GM18868 (cell line): ENCODE measurements at regions not wholly inside any gene's neighbourhood (a gene's known extent, or its start where the extent isn't known, plus 50 kb on each side); places are given as distances from the start of the nearest gene placed in this dataset.

Experiments used
- ATAC-seq: cut with Tn5 transposase; IDR thresholded peaks from one replicate; pipeline ENCODE4 v1.9.1; 2021; ENCODE audit warnings: mild to moderate bottlenecking, moderate library complexity; ENCODE audit not compliant: unreplicated experiment

- no peak for ATAC-seq
Observed at GRCh38 chr11:70808686-70809375, 410.5 kb downstream of the CTTN start.

- ATAC-seq = no peak
Observed at GRCh38 chr11:70810133-70810532, 411.8 kb downstream of the CTTN start.

- ATAC-seq = no peak
Observed at GRCh38 chr11:70810681-70811080, 412.4 kb downstream of the CTTN start.

DNA sequence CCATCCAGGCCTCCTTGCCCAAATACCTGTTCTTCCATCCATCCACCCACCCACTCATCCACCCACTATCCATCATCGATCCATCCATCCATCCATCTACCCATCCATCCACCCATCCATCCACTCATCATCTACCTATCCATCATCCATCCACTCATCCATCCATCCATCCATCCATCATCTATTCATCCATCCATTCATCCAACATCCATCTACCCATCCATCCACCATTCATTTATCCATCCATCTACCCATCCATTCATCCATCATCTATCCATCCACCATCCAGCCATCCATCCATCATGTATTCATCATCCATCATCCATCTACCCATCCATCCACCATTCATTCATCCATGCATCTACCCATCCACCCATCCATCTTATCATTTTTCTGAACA, 413.2 kb downstream of the CTTN start:
- no peak for ATAC-seq

DNA sequence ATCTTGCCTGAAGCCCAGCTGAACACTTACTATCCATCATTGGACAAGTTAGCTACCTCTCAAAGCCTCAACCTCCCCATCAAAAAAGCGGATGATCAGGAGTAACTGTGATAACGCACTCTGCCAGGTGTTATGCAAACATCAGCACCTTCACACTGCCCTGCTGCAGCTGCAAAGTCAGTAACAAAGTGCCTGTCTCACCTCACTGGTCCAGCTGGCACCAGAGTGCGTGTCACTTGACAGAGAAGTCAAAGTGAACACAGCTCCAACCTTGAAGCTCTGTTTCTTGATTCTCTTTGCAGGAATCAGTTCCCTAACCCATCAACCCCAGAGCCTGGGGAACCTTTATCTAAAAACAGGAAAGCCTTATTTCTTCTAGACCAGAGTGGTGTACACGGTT, 413.6 kb downstream of the CTTN start:
- ATAC-seq = no peak

DNA sequence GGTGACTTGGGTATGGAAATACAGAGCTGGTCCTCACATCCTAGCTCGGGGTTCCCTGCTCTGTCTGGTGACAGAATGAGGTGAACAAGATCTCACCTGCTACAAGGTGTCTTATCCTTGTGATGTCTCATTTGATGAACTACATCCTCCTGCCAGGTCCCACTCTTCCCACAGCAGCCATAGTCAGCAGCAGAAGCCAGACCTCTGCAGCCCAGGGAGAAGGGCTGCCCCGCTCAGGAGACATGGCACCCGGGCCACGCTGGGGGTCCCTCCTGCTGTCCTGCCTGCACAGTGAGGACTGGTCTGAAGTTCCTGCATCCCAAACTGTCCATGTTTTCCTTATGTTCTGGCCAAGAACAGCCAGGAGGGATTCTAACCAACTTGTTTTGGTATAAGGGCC, 414.1 kb downstream of the CTTN start:
- ATAC-seq = no peak

- no peak for ATAC-seq
Observed at GRCh38 chr11:70813651-70814050, 415.3 kb downstream of the CTTN start.

- no peak for ATAC-seq
Observed at GRCh38 chr11:70815485-70815832, 417.1 kb downstream of the CTTN start.

DNA sequence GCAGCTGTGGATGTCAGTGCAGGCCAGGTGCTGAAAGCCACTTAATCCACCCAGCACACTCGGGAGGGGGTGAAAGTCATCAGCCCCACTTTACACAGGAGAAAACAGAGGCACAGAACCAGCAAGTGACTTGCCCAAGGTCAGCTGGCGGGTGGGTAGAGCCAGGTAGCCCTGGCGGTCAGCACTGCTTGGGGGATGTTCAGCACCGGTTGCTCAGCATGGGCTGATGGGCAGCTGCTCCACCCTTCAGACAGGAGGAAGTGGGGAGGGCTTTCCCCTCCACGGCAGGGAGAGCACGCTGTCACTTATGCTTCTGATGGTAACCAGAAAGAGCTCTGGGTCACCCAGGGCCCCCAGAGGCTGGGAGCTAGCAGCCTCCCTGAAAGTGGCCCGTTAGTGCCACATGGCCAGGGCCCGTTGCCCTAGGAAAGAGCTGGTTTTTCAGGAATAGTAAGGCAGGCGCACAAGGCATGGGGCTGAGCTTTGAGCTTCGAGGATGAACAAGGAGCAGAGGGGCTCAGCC, 417.9 kb downstream of the CTTN start:
- ATAC-seq = no peak

- no peak for ATAC-seq
Observed at GRCh38 chr11:70818351-70818750, 420.0 kb downstream of the CTTN start.

DNA sequence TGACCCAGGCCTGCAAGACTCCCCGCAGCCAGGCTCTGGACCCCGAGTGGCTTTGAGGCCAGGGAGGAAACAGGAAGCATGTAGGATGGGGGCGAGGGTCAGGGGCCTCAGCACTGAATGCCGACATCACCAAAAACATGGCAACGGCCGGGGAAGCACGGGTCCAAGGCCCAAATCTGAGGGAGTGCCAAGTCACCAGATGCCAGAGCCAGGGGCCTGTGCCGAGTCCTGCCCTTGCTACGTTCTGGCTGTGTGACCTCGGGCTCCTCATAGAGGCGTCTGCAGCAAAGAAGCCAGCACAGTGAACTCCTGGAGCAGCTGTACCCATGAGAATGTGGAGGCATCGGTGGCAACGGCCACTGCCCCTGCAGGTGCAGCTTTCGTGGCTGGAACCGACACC, 420.7 kb downstream of the CTTN start:
- no peak for ATAC-seq

- no peak for ATAC-seq
Observed at GRCh38 chr11:70820311-70820710, 422.0 kb downstream of the CTTN start.

DNA sequence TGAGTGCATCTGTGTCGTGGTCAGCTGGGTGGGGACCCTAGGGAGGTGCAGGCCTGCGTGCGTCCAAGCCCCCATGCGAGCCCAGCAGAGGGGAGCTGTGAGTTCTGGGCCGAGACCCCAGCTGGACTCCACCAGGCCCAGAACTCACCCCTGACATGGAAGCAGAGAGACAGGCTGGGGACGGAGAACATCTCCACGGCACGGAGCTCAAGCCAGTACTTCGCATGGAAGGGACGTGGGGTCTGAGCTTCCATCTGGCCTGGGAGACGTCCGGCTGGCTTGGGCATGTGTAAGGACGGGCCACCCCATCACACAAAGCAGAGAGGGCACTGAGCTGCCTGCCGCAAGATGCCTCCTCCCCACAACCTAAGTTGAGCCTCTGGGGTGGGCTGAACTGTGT, 422.4 kb downstream of the CTTN start:
- no peak for ATAC-seq

GRCh38 chr11:70823771-70824170, 425.4 kb downstream of the CTTN start:
- ATAC-seq = no peak

- ATAC-seq = no peak
Observed at GRCh38 chr11:70824605-70825245, 426.4 kb downstream of the CTTN start.

DNA sequence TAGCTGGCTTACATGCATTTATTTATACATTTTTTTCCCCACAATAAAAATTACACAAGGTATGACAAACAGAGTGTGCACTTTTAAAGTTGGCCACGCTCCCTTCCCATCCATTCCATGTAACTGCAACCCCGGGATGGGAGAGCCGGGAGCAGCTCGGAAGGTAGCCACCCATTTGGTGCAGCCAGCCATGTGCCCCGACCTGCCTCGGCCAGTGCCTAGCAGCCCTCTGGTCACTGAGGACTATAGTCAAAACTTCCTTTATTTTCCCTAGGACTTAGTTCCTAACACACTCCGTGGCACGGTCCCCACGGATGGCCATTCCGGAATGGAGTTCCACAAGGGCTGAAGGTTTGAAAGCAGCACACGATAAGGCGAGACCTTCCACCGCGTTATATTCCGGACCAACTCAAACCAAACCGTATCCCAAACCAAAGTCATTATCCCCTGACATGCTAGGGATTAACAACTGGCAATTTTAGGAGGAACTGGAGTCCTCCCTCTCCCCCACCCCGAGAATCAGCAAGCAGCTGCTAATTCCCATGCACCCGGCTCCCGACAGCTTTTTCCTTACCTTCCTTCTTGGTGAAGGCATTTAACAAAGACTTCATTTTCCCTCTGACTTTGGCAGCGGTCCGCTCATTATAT, 426.4 kb downstream of the SHANK2 start:
- no peak for ATAC-seq

GRCh38 chr11:70826541-70827335, 425.6 kb downstream of the SHANK2 start:
- no peak for ATAC-seq

DNA sequence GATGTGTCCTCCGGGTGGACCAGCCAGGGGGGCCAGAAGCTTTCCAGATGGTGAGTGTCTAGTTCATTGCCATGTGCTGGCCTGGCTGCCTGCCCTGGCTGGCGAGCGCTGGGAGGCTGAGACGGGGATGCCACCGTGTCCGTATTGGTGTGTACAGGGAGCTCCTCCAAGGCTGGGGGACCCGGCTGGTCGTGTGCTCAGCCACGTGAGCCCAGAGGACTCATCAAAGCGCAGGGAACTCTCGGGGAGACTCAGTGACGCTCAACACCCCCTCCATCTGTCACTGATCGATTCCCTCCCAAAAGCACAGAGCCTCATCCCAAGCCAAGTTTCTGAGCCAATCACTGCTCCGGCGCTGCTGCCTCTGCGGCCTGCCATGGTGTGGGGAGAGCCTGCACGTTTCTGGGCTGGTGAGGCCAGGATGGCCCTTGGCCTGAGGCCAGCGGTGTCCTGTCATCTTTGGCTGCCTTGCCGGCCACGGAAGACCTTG, 423.7 kb downstream of the SHANK2 start:
- no peak for ATAC-seq

DNA sequence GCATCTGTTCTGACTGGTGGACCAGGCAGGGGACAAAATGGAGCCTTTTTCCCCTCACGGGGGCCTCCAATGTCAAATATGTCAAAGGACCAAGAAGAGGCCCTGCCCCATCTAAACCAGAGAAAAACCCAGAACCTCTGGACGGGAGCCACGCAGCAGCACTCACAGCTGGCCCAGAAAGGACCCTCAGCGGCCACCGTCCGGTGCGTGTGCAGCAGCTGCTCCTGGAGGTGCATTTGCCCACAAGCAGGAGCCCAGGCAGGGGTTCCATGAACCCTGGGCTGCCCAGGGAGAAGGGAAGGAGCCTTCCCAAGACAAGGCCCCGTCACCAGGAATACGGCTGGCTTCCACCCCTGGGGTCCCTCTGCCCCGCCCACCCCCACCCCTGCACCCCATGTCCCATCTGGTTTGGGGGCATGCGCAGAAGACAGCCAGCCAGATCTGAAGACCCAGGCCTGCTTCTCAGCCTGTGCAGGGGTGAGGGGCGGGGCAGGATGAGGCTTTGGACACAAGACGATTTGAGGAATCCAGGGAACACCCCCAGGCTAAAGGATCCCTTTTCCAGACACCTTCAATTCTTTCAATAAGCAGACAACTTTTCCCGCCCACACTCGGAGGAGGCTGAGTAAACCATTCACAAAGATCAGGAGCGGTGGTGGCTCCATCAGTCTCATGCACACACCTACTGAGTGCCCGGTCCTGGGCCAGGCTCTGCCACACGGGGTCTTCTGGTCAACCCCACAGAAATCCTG, 423.1 kb downstream of the SHANK2 start:
- no peak for ATAC-seq

DNA sequence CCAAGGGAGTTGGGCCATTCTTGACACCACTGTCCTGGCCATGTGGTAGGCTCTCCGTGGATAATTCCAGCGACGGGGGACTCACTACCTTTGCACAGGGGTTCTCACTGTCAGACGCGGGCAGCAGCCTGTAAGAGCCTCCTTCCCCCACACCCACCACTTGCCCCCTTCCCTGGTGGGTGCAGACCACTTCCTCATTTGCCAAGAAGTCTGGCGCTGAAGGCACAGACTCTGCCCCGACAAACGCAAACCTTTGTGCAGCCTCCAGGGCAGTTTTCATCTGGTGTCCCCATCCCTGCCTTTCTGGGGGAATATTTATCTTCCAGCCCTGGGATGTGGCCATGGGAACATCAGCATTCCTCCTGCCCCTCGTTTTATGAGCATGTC, 422.5 kb downstream of the SHANK2 start:
- ATAC-seq = no peak

DNA sequence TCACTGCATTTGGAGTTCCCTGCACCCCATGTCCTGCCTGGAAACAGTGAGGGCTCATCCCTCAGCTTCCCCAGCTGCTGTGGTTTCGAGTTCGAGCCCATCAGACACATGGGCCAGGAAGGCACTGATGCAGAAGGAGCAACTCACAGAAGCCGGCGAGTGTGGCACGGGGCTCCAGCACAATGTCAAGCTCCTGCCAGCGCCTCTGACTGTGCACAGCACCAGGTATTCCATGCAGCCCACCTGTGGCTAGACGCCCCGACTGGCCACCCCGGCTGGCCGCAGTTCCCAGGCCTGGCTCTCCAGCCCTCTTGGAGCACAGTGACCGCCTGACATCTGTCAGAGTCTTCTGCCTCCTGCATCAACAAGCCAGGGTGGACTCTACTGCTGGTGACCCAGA, 419.4 kb downstream of the SHANK2 start:
- no peak for ATAC-seq
